ENCODE measurements at regions not wholly inside any gene's neighbourhood (a gene's known extent, or its start where the extent isn't known, plus 50 kb on each side); places are given as distances from the start of the nearest gene placed in this dataset.
"Not testable (repeated sequence)": the region's sequence is repeated elsewhere in the genome, so short reads cannot be mapped to it uniquely, and the experiment has no call there.

DNA sequence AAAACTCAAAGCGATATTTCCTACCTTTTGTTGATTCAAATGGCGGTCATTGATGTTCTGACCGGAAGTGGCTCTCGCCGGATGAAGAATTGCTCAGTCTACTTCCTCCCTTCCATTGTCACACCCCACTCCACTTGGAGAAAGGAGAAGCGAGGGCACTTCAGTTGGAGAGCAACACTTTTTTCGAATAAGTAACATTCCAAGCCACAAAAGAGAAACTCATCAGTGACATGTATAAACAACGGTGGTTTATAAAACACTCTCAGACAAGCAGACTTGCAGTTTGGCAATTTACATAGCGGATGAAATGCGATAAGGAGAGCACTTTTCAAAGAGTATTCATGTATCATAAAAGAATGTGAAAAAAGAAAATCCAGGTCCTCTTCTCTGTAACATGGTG lies 919.1 kb downstream of the MCTP2 start:
- DNase-seq, result no peak

DNA sequence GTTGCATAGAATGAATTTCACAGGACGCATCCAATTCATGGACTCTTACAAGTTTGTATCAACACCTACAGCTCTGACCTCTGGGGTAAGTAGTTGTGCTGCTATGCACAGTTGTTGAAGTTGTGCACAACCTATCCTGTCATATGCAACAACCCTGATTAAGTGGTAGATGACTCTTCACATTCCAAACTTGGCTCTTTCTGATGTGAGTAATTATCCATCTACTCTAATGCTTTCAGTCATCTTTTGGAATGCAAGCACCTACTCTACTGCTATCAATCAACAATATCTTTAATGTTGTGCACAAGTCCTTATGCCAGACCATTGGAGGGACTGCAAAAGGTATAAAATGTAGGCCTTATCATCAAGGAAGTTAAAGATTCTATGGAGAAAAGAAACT lies 921.4 kb downstream of the MCTP2 start:
- DNase-seq, result no peak

DNA sequence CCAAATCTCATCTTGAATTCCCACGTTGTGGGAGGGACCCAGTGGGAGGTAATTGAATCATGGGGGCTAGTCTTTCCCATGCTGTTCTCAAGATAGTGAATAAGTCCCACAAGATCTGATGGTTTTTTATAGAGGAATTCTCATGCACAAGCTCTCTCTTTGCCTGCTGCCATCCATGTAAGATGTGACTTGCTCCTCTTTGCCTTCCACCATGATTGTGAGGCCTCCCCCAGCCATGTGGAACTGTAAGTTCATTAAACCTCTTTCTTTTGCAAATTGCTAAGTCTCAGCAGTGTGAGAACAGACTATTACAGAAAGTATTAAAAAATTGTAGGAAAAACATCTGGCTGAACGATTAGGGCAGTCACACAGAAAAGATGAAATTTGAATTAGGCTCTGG lies 921.8 kb downstream of the MCTP2 start:
- DNase-seq, result not testable (repeated sequence)

DNA sequence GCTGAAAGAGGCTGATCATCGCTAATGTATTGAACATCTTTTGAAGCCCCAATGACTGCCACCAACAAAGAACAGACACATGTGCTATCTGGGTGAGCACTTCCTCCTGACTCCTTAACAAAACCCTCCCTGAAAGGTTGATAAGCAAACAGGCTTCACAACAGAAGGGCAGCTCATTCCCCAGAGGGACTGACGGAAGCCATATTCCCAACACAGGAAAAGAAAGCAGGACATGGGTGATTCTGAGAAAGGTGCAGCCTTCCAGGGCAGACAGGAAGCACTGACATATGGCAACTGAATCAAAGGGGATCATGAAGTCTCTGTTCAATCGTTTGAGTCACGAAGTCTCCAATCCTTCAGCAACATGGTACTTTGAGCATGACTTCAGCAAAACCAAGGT lies 929.0 kb downstream of the MCTP2 start:
- no peak for DNase-seq

DNA sequence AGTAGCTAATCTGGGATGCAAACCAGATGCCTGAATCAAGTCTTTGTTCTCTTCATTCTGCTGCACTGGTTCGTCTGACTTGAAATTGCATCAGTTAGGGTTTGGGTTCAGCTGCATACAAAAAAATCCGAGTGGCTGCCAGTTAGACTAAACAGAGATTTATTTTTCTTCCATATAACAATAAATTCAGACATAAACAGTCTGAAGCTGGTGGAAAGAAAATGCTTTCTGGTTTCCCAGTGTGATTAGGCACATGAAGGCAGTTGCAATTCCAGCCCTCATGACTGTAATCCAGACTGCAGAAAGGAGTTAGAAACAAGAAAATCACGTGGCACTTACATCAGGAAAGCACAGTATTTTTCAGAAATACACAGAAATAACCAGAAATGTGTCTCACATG lies 930.7 kb downstream of the MCTP2 start:
- DNase-seq, result no peak

DNA sequence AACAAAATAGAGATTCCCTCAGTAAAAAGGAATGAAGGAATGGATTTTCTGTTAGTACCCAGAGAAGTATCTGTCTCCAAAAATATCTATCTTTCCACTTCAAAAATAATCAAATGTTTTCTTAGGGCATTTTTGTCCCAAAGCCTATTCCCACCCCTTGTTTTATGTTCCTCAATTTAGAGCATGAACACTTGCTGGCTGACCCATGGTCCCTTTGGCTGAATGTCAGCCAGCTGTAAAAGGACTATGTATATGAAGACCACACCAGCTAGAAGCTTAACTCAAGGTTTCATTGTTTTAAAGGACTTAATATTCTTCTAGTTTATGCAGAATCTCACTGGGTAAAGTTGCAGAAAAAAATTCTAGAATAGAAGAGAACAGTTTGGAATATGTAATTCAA lies 931.2 kb downstream of the MCTP2 start:
- no peak for DNase-seq

DNA sequence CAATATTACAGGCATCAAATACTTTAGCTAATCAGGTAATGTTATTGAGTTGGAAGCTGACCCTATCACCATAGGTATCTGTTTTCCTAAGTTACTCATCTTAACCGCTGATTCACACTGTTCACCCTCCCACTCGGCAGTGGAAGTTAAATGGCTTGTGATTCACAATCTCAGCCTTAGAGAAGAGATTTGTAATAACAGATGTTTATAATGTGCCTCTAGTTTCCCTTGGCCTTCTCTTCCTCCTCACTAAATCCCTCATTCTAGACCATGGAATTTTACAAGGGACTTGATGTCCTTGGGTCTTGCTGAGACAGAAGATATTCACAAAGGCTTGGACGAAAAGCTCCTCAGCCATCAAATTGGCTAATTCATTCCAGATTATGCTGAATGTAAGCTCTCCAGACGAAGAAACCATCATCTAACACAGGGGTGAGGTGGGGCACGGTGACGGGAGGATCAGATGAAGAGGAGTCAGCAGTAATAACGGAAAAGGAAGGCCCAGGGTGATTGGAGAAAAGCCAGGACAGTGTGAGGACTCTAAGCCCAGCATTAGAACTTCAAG lies 931.7 kb downstream of the MCTP2 start:
- DNase-seq, result no peak

DNA sequence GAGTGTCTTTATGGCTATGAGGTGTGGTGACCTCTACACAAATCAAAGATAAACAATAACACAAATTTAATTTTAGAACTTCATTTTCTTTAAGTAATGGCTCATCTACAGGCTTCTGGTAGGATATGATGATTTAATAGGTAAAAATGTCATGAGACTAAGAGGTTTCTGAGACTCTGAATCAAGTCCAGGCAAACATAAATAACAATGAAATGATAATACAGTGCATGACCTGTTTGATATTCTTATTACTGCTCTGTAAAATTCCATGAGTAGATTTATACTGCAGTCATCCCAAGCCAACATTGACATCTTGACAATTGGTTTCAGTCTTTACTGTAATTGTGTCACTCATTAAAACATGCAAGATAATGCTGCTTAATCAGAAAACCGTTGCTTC lies 936.8 kb downstream of the MCTP2 start:
- DNase-seq, result no peak

DNA sequence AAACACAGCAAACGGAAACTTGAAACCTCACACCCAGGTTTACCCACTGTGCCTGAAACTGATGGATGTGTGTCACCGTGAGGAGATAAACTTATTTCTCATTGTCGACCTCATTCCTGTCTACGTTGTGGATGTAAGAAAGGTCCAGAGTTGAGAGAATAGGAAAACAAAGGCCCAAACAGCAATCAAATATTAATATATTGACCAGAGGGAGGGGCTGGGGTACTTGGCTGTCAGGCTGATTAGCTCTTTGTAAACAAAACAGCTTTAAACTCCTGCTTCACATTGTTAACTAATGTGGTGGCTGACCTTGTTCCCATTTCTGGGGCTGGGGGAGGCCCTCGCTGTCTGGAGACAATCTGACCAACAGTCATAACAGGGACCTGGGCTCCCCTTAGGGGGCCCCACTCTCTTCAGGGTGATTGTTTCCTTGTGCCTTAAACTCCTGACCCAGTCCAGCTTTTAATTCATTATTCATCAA lies 937.6 kb downstream of the MCTP2 start:
- no peak for DNase-seq

DNA sequence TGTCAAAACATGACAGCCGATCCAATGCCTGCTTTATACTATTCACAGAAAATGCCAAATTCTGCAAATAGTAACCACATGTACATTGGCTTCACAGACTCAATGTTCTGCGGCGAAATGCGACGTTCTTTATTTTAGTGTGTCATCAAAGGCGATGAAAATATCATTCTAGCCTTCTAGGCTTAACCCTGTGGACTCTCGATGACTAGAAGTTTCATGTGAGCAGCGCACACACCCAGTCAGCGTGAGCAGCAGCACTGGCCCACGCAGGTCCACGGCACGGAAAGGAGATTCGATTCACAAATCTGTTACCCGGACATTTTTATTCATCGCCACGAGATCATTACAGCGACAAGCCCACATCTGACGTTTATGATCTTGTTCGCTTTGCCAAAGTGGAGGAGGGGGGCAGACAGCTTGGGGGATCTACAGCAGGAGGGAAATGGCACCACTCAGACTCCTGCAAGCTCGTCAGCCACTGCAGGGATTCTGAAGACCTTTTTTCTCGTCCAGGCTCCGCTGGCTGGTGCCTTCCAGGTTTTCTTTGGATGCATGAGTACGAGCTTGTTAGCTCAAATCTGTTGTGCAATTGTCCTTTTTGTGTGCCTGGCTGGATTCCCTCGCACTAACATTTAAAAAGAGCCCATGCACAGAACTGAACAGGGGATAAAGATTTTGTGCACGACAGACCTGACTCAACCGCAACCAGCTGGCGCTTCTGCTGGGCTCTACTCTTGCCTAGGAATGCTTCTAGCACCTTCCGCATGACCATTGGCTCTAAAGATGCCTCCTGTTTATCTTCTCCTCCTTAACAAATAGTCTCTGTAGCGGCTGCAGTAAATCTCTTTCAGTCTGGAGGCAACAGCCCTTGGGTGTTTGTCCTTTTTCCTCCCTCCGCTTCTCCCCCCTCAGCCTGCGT lies 938.4 kb downstream of the MCTP2 start:
- DNase-seq, result no peak

DNA sequence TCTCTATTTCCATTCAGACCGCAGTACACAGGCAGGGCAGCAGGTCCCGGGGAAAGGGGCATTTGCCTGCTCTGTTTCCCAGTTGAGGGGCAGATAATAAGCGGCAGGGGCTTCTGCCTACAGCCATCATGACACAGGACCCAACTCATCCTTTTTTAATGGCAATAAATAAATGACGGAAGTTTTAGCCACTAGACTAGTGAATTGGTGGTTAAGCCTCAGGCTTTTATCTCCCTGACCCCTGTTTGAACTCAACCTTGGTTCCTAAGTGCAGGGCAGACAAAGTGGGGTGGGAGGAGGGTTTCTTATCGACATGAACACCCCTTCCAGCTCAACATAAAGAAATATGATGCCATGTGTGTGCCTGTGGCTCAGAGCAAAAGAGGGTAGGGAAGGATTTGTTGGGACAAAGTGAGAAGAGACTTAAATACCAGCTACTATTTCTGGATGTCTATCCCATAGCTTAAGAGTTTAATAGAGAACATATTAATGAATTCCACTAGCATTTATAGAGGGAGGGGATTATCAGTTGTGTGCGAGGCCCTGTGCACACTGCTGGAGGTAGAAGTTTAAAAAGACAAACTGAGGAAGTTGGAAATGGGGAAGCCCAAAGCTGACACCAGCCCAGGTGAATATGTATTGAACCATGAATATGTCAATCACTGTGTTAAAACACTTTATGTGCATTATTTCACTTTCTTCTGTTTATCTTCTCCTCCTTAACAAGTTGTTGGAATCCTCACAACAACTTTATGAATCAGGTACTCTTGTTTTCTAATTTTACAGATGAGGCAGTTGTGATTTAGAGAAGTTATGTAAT lies 939.4 kb downstream of the MCTP2 start:
- DNase-seq, result no peak

DNA sequence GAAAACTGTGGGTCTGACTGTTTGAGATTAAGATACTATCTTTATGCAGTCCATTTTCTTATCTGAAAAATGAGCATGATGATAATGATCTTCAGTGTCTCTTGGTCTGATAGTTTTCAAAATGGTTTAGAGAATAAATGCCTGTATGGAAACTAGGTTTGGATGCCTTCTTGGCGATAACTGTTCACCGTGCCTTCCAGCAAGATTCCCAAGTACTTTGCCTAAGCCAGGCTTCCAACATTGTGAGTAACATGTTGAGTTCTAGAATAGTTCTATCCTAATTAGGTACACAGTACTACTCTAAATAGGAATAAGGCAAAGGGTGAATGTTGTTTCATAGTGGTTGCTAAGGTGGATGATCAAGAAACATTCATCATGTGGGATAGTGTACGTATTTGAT lies 940.2 kb downstream of the MCTP2 start:
- DNase-seq, result no peak

DNA sequence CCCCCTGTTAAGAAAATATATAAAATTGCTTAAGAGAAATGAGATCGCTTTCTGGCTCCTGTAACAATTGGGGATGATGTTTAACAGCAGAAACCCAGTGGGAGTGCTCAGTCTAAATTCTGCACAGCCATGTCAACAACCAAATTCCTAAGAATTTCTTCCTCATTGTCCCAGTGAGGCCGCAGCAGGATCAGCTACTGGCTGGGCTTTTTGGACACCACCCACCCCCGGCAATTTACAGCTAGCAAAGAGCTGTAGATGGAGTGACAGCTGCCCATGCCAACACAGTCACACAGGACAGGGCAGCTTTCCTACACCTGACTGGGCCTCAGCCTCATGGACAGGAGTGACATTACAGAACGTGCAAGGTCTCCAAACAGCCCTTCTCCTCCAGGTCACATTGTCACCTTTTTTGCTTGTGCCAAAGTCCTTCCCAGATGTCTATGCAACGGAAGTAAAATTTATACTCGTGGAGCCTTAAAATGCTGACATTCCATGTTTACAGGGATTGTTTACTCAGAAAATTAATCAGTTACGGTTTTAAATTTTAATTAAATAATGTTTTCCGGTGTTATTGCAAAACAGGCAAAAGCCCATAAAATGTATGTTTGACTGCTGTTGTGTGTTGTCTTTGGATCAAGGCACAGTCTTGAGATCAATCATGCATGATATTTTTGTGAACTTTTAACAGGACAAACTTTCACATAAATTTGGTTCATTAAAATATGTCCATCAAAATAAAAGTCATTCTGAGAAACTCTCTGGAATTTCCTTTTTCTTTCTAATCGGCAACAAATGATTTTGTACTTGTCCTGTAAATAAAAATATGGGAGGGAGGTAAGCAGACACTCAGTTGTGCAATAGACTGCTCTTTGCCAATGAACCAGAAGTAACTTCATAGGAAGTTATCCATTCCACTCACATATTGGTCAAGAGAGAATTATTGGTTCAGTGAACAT lies 943.2 kb downstream of the MCTP2 start:
- no peak for DNase-seq

DNA sequence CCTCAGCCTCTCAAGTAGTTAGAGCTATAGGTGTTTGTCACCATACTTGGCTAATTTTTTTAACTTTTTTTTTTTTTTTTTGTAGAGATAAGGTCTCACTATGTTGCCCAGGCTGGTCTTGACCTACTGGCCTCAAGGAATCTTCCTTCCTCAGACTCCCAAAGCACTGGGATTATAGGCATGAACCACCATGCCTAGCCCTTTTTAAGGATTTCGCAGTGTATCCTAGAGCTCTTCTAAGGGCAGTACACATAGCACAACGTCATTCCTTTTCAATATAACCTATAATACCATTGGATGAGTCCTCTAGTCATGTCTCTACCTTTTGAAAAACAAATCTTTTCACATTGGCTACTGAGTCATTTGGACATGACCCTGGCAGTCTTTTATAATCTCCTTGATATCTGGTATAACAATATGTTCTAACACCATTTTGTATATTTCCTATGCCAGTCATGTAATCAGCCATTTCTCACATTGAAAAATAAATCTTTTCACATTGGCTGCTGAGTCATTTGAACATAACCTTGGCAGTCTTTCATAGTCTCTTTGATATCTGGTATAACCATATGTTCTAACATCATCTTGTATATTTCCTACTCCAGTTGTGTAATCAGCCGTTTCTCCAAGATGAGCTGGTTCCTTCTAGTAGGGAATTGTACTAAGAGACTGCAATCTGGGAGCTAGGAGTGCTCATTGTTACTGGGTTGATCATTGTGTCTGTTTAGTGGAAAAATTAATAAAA lies 944.7 kb downstream of the MCTP2 start:
- no peak for DNase-seq

DNA sequence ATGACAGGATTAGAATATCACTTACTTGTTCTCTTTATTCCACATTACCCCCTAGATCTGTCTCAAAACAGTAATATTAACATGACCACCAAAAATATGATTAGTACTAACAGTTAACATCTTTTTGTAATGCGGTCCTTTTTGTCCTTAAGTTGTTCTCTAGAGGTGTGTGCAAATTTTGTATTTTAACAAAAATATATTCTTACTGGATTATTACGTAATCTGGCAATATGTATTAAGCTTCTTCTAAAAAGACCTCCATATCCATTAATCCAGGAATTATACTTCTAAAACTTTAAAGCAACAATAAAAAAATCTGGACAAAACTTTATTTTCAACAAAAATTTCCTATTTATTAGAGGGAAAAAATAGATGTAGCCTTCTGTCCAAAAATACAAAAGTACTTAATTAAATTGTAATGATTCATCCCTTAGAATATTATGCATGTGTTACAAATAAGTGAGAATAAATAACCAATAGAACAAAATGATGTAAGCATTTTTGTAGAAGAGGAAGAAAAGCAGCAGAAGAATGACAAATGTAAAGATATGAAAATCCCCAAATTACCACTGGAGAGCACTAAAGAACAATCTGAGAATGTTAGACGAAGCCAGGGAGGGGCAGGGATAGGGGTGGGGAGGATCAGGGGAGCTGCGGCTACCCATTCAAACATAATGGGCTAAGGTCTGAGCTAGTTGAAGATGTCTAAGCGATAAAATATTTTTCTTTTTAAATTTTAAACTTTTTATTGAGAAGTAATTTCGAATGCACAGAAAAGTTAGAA lies 945.6 kb downstream of the MCTP2 start:
- no peak for DNase-seq

DNA sequence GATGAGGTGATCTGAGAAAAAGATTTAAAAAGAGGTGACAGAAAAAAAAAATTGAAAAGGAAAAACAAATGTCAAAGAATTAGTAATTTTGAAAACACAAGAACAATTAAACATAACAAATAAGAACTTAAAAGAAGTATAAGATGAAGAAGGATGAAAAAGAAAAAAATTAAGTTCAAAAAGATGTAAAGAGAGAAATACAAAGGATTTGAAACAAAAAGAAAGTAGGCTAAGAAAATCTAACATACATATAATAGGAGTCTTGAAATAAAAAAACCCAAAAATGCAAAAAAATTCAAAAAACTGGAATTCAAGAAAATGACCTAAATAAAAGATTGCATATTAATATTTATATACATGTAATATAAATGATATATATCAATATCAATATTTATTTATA lies 949.2 kb downstream of the MCTP2 start:
- no peak for DNase-seq

DNA sequence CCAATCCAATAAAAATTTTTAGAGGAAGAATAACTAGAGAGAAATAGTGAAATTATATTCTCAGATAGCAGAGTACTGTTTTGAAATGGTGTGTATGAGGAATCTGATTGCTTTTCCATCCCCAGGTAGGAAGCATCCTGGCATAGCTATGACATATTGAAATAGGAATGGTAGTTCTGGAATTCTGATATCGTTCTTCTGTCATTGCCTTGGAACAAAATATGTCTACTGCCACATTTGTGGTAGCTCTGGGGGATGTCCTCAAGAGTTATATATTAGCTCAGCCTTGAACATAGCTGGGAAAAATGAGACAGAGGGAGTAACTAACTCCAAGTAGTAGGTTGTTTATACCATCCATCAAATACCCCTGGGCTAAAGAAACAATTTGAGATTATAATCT lies 950.7 kb downstream of the MCTP2 start:
- no peak for DNase-seq

DNA sequence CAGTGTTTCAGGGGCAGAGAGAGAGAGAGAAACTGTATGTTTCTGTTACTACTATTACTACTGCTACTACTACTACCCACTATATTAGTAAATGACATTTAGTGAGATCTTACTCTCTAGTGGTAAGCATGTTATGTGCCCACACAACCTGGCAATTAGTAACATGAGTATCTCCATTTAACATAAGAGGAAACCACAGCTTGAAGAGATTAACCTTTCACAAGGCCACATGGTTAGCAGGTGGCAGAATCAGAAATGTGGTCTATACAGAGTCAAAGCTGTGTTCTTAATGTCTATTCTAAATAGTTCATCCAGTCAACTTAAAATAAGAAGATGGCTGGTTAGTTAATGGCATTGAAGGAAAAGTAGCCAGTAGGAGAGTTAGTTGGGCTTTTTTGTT lies 961.6 kb downstream of the MCTP2 start:
- DNase-seq, result no peak

DNA sequence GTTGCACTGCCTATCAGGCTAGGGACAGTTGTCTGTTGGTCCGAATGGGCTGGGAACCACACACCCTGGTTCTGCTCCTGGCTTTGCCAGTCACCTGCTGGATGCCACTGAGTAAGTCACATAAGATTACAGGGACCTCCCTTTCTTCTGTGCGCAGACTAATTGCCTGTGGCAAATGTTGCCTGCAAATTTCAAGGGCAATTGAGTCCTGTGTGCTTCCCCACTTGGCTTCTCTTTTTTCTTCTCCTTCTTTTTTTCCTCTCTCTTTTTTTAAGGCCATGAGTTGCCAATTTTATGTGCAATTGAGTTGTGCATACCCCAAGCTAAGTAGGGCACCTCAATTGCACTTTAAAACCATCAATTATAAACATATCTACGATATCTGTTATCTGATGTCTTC lies 963.4 kb downstream of the MCTP2 start:
- DNase-seq, result no peak

DNA sequence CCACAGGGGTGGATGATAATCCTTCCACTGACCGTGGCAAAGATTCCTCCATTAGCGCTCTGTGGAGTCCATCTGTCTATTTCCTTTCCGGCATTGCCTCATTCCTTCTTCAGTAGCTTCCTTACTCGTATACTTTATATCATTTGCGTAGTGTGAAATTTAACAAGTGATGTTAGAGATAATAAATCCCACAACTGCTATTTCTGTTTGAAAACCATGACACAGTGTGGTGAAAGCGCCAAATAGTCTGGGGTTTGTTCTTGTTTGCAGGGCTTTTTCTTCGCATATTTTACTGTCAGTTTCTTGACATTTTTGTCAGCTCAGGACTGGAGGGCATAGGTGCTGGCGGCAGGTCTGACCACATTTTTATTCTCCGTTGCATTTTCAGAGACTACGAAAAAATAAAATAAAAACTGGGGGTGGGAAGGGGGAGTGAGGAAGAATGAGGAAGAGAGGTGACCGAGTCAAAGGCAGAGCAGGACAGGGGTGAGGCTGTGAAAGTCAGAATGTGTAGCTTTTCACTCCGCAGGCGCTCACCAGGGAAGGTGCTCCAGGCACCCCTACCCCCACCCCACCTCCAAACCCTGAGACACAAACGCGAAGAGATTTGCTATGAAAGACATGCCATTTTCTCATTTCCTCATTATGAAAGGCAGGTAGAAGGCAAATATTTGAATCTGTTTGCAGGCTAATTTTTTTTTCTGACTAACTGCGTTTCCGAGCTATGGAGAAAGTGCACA lies 965.0 kb downstream of the MCTP2 start:
- DNase-seq, result no peak
